Glomerular endothelial cell (primary cell): ENCODE measurements at regions not wholly inside any gene's neighbourhood (a gene's known extent, or its start where the extent isn't known, plus 50 kb on each side); places are given as distances from the start of the nearest gene placed in this dataset.
"Not testable (repeated sequence)": the region's sequence is repeated elsewhere in the genome, so short reads cannot be mapped to it uniquely, and the experiment has no call there.

Source experiments
- DNase-seq: peaks from one replicate; pipeline ENCODE4 v3.0.0-alpha.2; 2011; ENCODE audit warnings: low read depth, low spot score; ENCODE audit errors: extremely low read depth

DNA sequence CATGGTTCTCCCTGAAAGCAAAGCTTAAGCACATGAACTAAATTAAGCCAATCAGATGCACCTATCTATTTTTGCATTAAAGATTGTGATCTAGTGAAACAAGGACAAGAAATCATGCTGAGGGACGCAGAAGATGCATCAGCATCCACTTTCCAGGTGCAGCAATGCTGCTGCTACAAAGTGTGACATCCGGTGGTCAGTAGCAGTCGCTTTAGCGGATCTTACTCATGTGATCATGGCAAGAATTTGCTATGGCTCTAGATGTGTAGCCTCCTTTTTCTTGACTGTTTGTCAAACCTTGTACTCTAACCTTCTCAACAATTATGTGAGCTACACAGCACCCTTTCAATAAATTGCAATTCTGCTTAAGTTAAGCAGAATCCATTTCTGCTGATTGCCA, 126.8 kb upstream of the SMLR1 start:
- DNase-seq: no peak

GRCh38 chr6:130708338-130708737, 118.9 kb upstream of the SMLR1 start:
- DNase-seq: no peak

DNA sequence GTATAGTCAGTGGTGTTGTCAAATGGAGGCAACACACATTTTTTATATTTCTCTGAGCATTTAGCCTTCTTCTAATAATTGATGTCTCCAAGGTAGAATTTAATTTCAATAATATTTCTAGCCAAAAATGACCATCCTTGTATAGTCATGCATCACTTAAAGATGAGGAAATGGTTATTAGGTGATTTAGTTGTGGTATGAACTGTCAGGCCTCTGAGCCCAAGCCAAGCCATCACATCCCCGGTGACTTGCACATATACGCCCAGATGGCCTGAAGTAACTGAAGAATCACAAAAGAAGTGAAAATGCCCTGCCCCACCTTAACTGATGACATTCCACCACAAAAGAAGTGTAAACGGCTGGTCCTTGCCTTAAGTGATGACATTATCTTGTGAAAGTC, 115.6 kb upstream of the SMLR1 start:
- DNase-seq: not testable (repeated sequence)

DNA sequence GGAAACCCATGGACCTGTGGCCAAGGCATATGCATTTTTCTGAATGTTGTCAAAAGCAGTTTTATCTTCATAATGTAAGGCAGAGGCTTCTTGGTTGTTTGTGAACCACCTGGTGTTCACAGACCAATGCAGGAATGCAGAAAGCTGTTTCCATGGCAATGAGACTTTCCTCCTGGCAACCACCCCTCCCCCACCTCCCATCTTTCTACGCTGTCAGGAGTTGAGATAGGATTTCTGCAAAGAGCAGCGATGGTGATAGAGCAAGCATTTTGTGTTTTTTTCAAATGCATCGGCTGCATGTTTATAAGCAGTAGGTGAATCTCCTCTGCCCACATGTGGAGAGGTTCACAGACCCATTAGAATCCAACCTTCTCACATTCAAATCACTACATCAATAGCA, 114.1 kb upstream of the SMLR1 start:
- no peak for DNase-seq

DNA sequence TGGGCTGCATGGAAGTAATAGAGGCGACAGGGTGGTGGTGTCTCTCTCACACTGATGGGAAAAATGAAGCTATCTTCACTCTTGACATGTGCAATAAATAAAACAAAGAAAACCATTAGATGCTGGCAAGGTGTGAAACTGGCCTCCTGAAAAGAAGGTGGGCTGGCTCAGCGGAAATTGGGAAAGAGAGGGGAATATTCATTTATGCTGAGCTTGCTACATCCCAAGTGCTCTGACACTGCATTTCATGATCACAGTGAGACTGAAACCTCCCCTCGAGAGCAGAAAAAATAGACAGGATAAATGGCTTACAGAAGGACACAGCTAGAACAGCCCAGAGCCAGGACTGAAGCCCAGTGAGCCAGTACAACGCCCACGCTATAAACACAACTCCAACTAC, 112.1 kb upstream of the SMLR1 start:
- DNase-seq: no peak

- DNase-seq: no peak
Measured at GRCh38 chr6:130716466-130716865, 110.7 kb upstream of the SMLR1 start.

DNA sequence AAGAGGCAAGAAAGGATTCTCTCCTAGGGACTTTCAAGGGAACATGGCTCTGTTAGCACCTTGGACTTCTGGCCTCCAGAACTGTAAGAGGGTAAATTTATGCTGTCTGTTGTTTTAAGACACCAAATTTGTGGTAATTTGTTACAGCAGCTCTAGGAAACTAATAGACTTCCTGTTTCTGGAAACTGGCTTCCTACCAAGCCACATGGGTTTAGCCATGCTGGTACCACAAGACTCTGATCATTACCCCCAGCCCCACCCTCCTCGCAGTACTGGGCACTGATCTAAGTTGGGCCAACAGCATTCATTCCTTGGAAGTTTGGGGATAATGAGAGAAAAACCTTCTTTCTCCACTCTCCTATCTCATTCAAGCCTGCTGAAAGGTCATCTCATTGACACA, 109.5 kb upstream of the SMLR1 start:
- no peak for DNase-seq

GRCh38 chr6:130720076-130720715, 107.0 kb upstream of the SMLR1 start:
- DNase-seq: no peak

DNA sequence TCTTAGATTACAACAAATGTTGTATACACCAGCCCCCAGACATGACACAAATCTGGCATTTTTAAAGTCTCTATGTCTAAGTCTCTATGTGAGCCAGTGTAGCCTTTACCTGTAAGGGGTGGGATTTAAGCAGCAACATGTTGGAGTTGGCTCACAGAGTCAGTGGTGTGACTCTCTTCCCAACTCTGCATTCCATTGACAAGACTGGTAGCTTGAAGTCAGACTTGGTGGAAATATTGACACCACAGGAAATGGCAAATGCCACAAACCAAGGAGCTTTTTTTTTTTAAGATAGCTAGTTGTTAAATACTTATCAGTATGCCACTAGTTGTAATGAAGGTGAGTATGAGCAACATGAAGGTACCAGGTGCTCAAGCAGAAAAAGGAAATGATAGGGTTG, 103.1 kb upstream of the SMLR1 start:
- no peak for DNase-seq

- no peak for DNase-seq
Measured at GRCh38 chr6:130725551-130725950, 101.7 kb upstream of the SMLR1 start.

- not testable (repeated sequence) for DNase-seq
Measured at GRCh38 chr6:130728064-130728463, 99.1 kb upstream of the SMLR1 start.

- no peak for DNase-seq
Measured at GRCh38 chr6:130730600-130730999, 96.6 kb upstream of the SMLR1 start.

DNA sequence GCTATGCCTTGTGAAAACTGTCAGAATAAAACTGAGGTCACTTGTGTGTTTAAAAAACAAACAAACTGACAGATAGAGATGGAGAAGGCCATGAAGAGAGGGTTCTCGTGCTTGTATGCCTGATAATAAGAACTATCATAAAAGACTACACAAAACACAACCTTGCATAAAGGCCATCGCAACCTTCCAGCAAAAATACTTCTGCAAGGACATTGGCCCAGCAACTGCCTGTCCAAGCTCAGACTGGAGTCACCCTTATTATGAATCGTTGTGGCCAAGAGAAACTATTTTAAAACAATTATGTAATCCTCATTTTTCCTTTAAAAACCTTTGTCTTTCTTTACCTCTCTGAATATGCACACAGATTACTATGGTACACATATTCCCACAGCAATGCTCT, 93.0 kb upstream of the SMLR1 start:
- DNase-seq: no peak

- DNase-seq: no peak
Measured at GRCh38 chr6:130740308-130740707, 86.9 kb upstream of the SMLR1 start.

GRCh38 chr6:130742131-130742681, 85.0 kb upstream of the SMLR1 start:
- DNase-seq: no peak

DNA sequence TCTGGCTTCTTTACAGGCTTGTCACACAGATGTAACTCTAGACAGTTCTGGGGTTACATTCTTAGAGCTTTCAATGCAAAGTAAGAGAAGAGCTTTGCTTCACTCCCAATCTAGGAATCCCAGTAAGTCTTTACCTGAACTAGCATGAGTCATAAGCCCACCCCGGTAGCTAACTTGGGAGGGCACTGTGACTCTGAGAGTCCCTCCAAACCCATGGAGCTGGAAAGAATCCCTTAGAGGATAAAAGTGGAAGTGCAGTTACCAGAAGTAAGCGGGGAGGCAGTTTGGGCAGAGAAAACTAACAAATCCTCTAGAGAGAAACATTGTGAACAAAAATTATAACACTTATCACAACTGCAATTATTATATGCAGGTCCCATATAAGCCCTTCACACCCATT, 84.0 kb upstream of the SMLR1 start:
- no peak for DNase-seq

DNA sequence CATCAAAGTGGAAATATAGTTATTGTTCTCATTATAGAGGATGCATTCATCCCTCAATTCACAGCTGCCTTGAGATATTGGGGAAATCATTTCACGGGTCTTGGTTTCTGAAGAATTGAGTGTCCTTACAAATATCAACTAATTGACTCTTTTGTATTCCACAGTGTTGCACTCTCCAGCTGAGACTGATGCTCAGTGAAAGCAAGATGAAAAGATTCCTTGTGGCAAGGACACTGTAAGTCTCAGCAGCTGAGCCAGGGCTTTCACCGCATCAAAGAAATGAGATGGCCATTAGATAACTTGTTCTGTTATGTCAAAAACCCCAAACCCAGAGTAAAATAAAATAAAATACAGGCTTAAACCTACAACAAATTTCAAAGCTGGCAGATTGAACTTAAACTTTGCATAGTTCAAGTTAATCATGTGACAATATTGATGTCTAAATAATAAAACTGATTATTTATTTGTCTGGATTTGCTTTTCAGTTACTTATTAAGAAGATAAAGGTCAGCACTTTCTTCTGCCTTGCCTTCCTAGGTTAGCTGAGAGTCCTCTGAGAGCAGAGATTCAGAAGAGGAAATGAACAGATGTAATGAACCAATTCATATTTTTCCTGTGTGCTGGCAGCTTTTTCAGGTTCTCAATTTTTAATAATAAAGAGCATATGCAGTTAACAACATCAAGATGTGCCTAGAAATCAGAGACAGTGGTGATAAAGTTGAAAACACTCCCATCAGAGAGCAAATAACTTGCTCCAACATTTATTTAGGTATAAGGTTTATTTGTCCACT, 82.4 kb upstream of the SMLR1 start:
- no peak for DNase-seq

GRCh38 chr6:130748041-130748440, 79.2 kb upstream of the SMLR1 start:
- no peak for DNase-seq

DNA sequence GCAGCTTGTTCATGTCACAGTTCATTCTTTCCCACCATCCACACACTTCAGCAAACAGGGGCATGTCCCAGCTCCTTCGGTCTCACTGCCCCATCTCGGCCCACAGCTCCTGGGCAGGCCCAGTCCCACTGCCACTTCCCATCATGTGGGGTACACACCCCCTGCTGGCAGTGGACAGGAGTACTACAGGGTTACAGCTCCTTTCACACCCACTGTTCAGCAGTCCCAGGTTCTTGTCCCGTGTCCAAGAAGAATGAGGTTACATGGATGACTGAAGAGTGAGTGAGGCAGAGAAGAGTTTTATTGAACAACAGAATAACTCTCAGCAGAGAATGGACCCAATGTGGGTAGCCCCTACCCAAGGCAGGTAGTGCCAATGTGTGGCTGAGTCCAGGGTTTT, 77.8 kb upstream of the SMLR1 start:
- DNase-seq: no peak

- DNase-seq: no peak
Measured at GRCh38 chr6:130752267-130752666, 74.9 kb upstream of the SMLR1 start.

- DNase-seq: no peak
Measured at GRCh38 chr6:130754786-130755367, 72.3 kb upstream of the SMLR1 start.
